B cell (primary cell): ENCODE measurements at regions not wholly inside any gene's neighbourhood (a gene's known extent, or its start where the extent isn't known, plus 50 kb on each side); places are given as distances from the start of the nearest gene placed in this dataset.

Experiments used
- EZH2 ChIP-seq: IDR thresholded peaks from 2 replicates; pipeline ENCODE4 v1.6.1; 2012; ENCODE audit warnings: borderline replicate concordance, low read depth, mild to moderate bottlenecking, moderate library complexity, low read length; ENCODE audit not compliant: insufficient read depth, poor library complexity, severe bottlenecking
- TF ChIP-seq, protein P1 (sequence below): fragments of 200-600 bp; IDR thresholded peaks from one replicate; pipeline ENCODE4 v1.8.0; 2022; ENCODE audit warnings: antibody characterized with exemption, mild to moderate bottlenecking

DNA sequence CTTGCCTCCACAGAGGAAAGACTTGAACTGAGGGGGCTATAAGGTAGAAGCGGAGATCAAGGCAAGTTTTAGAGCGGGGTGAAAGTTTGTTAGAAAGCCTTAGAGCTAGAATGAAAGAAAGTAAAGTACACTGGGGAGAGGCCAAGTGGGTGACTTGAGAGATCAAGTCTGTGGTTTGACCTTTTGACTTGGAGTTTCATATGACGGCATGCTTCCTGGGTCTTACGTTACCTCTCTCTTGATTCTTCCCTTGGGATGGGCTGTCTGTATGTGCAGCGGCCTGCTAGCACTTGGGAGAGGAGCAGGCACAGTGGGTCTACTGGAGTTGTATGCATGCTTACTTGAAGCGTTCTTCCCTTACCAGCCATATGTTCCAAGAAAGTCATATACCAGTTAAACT is 1768.5 kb downstream of the PCDH9 start:
- no peak for TF ChIP-seq EZH2
- TF ChIP-seq, protein P1, sequence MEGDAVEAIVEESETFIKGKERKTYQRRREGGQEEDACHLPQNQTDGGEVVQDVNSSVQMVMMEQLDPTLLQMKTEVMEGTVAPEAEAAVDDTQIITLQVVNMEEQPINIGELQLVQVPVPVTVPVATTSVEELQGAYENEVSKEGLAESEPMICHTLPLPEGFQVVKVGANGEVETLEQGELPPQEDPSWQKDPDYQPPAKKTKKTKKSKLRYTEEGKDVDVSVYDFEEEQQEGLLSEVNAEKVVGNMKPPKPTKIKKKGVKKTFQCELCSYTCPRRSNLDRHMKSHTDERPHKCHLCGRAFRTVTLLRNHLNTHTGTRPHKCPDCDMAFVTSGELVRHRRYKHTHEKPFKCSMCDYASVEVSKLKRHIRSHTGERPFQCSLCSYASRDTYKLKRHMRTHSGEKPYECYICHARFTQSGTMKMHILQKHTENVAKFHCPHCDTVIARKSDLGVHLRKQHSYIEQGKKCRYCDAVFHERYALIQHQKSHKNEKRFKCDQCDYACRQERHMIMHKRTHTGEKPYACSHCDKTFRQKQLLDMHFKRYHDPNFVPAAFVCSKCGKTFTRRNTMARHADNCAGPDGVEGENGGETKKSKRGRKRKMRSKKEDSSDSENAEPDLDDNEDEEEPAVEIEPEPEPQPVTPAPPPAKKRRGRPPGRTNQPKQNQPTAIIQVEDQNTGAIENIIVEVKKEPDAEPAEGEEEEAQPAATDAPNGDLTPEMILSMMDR, result no peak
